A549 (cell line): ENCODE measurements at regions not wholly inside any gene's neighbourhood (a gene's known extent, or its start where the extent isn't known, plus 50 kb on each side); places are given as distances from the start of the nearest gene placed in this dataset.

Source experiments
- ATAC-seq, 2 experiments: fragments of 200-7000 bp in 1 of 2; fragments of >200 bp in 1 of 2; cut with Nextera tagmentation in 1 of 2; cut with Tn5 transposase in 1 of 2; 3 replicates each; pipeline versions ENCODE4 v1.8.0 to v1.9.1; 2018 to 2020; ENCODE audit warnings: mild to moderate bottlenecking in 1 of 2, moderate library complexity in 1 of 2
- CTCF ChIA-PET: fragments of 300-600 bp; sonication (Branson Sonifier 250); formaldehyde crosslinking; extraction: SDS; loops from one replicate; lab custom pipeline; 2021; ENCODE audit warnings: antibody characterized with exemption, inconsistent platforms; lab: Yijun Ruan, JAX
- POLR2A ChIA-PET: fragments of 350-600 bp; formaldehyde crosslinking; extraction: SDS; loops from one replicate; lab custom pipeline; 2021; ENCODE audit warnings: antibody characterized with exemption, inconsistent platforms; lab: Yijun Ruan, JAX
- DNase-seq, 2 experiments: peaks; one replicate each; pipeline versions ENCODE4 v3.0.0 to v3.0.0-alpha.2; 2011 to 2016; ENCODE audit warnings: low read depth in 1 of 2, low spot score in 1 of 2
- FAIRE-seq: peaks from 2 replicates; lab custom pipeline; 2011; peaks lifted over from hg19 to GRCh38; lab: Jason Lieb, UNC
- H3K27ac ChIP-seq, 2 experiments: fragments of >200 bp; sonication (Bioruptor Twin); formaldehyde crosslinking; 3 replicates each; pipeline ENCODE4 v1.5.1; 2016 to 2017
- H3K4me1 ChIP-seq: fragments of >200 bp; sonication (Bioruptor Twin); formaldehyde crosslinking; 3 replicates; pipeline ENCODE4 v1.6.1; 2016
- H3K4me2 ChIP-seq: fragments of >200 bp; sonication (Bioruptor Twin); formaldehyde crosslinking; 3 replicates; pipeline ENCODE4 v1.6.1; 2016
- H3K4me3 ChIP-seq: fragments of >200 bp; sonication (Bioruptor Twin); formaldehyde crosslinking; 3 replicates; pipeline ENCODE4 v1.5.1; 2016
- H3K9me3 ChIP-seq: fragments of >200 bp; sonication (Bioruptor Twin); formaldehyde crosslinking; 3 replicates; pipeline ENCODE4 v1.6.1; 2016
- BHLHE40 ChIP-seq: IDR thresholded peaks from 2 replicates; pipeline ENCODE4 v1.6.1; 2012; ENCODE audit warnings: low read depth, low read length, inconsistent platforms
- CBX8 ChIP-seq: fragments of 200-600 bp; sonication (generic); IDR thresholded peaks from 2 replicates; pipeline ENCODE4 v1.6.1; 2016
- CEBPB ChIP-seq, 2 experiments: fragments of >200 bp in 1 of 2; sonication (Bioruptor Twin) in 1 of 2; formaldehyde crosslinking in 1 of 2; IDR thresholded peaks; 2 replicates each; pipeline ENCODE4 v1.6.1; 2012 to 2016
- EHMT2 ChIP-seq: fragments of 200-600 bp; sonication (generic); IDR thresholded peaks from 2 replicates; pipeline ENCODE4 v1.6.1; 2016; ENCODE audit warnings: antibody characterized with exemption, low read depth, mild to moderate bottlenecking, moderate library complexity
- ESRRA ChIP-seq: fragments of 150-350 bp; IDR thresholded peaks from 2 replicates; pipeline ENCODE4 v1.6.1; 2014; ENCODE audit warnings: mild to moderate bottlenecking, low read length, borderline replicate concordance
- FOSB ChIP-seq: fragments of 250-450 bp; sonication (Bioruptor Pico); IDR thresholded peaks from 2 replicates; pipeline ENCODE4 v1.5.0; 2020; ENCODE audit warnings: mild to moderate bottlenecking, moderate library complexity
- GATA3 ChIP-seq: IDR thresholded peaks from 2 replicates; pipeline ENCODE4 v1.6.1; 2012; ENCODE audit warnings: borderline replicate concordance
- HEYL ChIP-seq: fragments of 250-450 bp; sonication (Bioruptor Pico); IDR thresholded peaks from 2 replicates; pipeline ENCODE4 v1.8.0; 2021; ENCODE audit warnings: mild to moderate bottlenecking, moderate library complexity
- HOXB5 ChIP-seq: fragments of 250-450 bp; sonication (Bioruptor Pico); IDR thresholded peaks from 2 replicates; pipeline ENCODE4 v1.5.0; 2020; ENCODE audit warnings: mild to moderate bottlenecking, moderate library complexity
- JUN ChIP-seq, 2 experiments: fragments of >200 bp; sonication (Bioruptor Twin); formaldehyde crosslinking; IDR thresholded peaks; 2 replicates in 1 of 2; 3 replicates in 1 of 2; pipeline ENCODE4 v1.6.1; 2016 to 2017
- JUNB ChIP-seq: fragments of >200 bp; sonication (Bioruptor Twin); formaldehyde crosslinking; IDR thresholded peaks from 2 replicates; pipeline ENCODE4 v1.6.1; 2016
- KDM5A ChIP-seq: fragments of 200-600 bp; sonication (generic); IDR thresholded peaks from 2 replicates; pipeline ENCODE4 v1.6.1; 2016; ENCODE audit warnings: antibody characterized with exemption, mild to moderate bottlenecking
- NPAS2 ChIP-seq: fragments of 250-450 bp; sonication (Bioruptor Pico); IDR thresholded peaks from 2 replicates; pipeline ENCODE4 v1.8.0; 2022; ENCODE audit warnings: mild to moderate bottlenecking, moderate library complexity, borderline replicate concordance
- NR3C1 ChIP-seq: fragments of >200 bp; sonication (Bioruptor Twin); formaldehyde crosslinking; IDR thresholded peaks from 3 replicates; pipeline ENCODE4 v1.6.1; 2017
- POLR2A ChIP-seq: IDR thresholded peaks from 2 replicates; pipeline ENCODE4 v1.6.1; 2012; ENCODE audit warnings: mild to moderate bottlenecking, low read length
- RFX5 ChIP-seq: fragments of 450-650 bp; IDR thresholded peaks from 2 replicates; pipeline ENCODE4 v1.7.1; 2014; ENCODE audit warnings: antibody characterized with exemption, mild to moderate bottlenecking, moderate library complexity
- RNF2 ChIP-seq: fragments of 200-600 bp; sonication (generic); IDR thresholded peaks from 2 replicates; pipeline ENCODE4 v1.6.1; 2016; ENCODE audit warnings: low read depth, mild to moderate bottlenecking, antibody characterized with exemption, moderate library complexity, borderline replicate concordance
- SMC3 ChIP-seq: fragments of >200 bp; sonication (Bioruptor Twin); formaldehyde crosslinking; IDR thresholded peaks from 3 replicates; pipeline ENCODE4 v1.6.1; 2018; ENCODE audit warnings: inconsistent platforms
- ZFP36 ChIP-seq: fragments of 450-650 bp; IDR thresholded peaks from 2 replicates; pipeline ENCODE4 v1.6.1; 2014; ENCODE audit warnings: borderline replicate concordance; ENCODE audit not compliant: partially characterized antibody
- ZNF302 ChIP-seq: fragments of 250-450 bp; sonication (Bioruptor Pico); IDR thresholded peaks from 2 replicates; pipeline ENCODE4 v1.9.0; 2021; ENCODE audit warnings: inconsistent platforms, mild to moderate bottlenecking, moderate library complexity
- ZSCAN20 ChIP-seq: fragments of 250-450 bp; sonication (Bioruptor Pico); IDR thresholded peaks from 2 replicates; pipeline ENCODE4 v1.8.0; 2022; ENCODE audit warnings: mild to moderate bottlenecking, moderate library complexity
- WGBS: methylation state at CpG from one replicate; pipeline ENCODE4 v1.1.6; 2017; ENCODE audit errors: missing lambda C conversion rate; 5-methylcytosine and 5-hydroxymethylcytosine counted together
- TF ChIP-seq, protein P1 (sequence below): fragments of 250-450 bp; sonication (Bioruptor Pico); IDR thresholded peaks from 2 replicates; pipeline ENCODE4 v1.5.0; 2021; ENCODE audit warnings: mild to moderate bottlenecking, moderate library complexity, borderline replicate concordance
- TF ChIP-seq, protein P2 (sequence below): fragments of >200 bp; sonication (Bioruptor Twin); formaldehyde crosslinking; IDR thresholded peaks from 2 replicates; pipeline ENCODE4 v1.6.1; 2016
- TF ChIP-seq, protein P3 (sequence below): fragments of 450-650 bp; IDR thresholded peaks from 2 replicates; pipeline ENCODE4 v1.6.1; 2014; ENCODE audit warnings: antibody characterized with exemption
- TF ChIP-seq, protein P4 (sequence below): fragments of 200-600 bp; sonication (generic); IDR thresholded peaks from 2 replicates; pipeline ENCODE4 v1.6.1; 2016; ENCODE audit warnings: antibody characterized with exemption, mild to moderate bottlenecking, moderate library complexity
- TF ChIP-seq, protein P5 (sequence below): fragments of 250-450 bp; sonication (Bioruptor Pico); IDR thresholded peaks from 2 replicates; pipeline ENCODE4 v1.5.0; 2020; ENCODE audit warnings: low read depth, mild to moderate bottlenecking, moderate library complexity
- TF ChIP-seq, protein P6 (sequence below): fragments of 150-350 bp; IDR thresholded peaks from 2 replicates; pipeline ENCODE4 v1.6.1; 2014; ENCODE audit warnings: low read depth, mild to moderate bottlenecking, low read length

DNA sequence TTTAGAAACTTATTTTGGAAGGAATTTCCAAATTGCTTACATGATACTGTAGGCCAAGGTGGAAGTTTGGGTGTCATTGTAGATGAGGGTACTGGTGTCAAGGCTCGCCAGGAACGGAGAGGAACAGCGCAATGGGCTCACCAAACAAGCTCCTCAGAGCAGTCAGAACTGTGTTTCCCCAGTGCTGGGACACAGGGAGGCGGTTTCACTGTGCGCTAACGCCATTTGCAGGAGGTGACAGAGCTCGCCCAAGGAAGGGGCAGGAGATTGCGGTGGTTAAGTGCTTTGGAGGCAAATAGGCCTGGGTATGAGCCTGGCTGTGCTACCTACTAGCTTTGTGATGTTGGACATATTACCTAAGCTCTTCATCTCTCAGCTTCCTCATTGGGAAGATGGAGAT, 57.3 kb downstream of the HHEX start:
- no peak for ATAC-seq
- 95% methylated on average over 8 of the region's 8 CpGs for WGBS

DNA sequence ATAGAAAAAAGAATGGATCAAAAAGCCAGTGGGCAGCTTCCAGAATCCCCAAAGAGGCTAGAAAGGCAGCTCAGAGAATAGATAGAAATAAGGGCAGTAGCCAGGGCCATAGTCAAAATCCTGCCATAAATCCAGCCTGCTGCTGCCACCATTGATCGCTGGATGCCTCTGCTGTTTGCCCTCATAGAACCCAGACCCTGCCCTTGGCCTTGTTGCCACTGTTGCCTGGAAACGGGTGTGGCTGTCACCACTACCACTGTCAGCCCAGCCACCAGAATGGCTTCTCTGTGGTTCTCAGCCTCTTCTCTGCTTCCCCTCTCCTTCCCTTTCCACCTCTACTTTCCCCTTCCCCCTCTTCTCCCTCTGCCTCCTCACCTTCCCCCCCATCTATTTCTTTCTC, 57.8 kb downstream of the HHEX start:
- H3K4me3 ChIP-seq: no peak overlapping the region
- WGBS: 71% methylated on average over 2 of the region's 2 CpGs
- no peak for FAIRE-seq
- no peak for DNase-seq
- no peaks in the 10 kb centered on the region for H3K9me3 ChIP-seq
- no peak overlapping the region for H3K27ac ChIP-seq
- peaks cover 8% of the 10 kb centered on the region; the same call in 2 of the 3 replicates for H3K4me1 ChIP-seq
- no peak overlapping the region for H3K4me2 ChIP-seq
- ATAC-seq: no peak
- CTCF ChIA-PET: interaction anchor here (0.7 to 1.2 kb wide), 2 partner anchors 62 to 95 kb away, joined by 3 to 4 read pairs; no protein-coding TSS in a partner anchor
- TF ChIP-seq, protein P1, sequence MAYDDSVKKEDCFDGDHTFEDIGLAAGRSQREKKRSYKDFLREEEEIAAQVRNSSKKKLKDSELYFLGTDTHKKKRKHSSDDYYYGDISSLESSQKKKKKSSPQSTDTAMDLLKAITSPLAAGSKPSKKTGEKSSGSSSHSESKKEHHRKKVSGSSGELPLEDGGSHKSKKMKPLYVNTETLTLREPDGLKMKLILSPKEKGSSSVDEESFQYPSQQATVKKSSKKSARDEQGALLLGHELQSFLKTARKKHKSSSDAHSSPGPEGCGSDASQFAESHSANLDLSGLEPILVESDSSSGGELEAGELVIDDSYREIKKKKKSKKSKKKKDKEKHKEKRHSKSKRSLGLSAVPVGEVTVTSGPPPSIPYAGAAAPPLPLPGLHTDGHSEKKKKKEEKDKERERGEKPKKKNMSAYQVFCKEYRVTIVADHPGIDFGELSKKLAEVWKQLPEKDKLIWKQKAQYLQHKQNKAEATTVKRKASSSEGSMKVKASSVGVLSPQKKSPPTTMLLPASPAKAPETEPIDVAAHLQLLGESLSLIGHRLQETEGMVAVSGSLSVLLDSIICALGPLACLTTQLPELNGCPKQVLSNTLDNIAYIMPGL: no peak
- TF ChIP-seq JUN (IDR thresholded peaks at IDR 0.05) (no peak), RNF2 (no peak), SMC3 (no peak), KDM5A (no peak), GATA3 (no peak), ZFP36 (no peak), BHLHE40 (no peak), HEYL (CRISPR knock-in tag) (no peak), JUNB (no peak), EHMT2 (no peak), CEBPB (IDR thresholded peaks at IDR 0.05) (no peak), ZNF302 (CRISPR knock-in tag) (no peak), POLR2A (no peak)
- TF ChIP-seq, protein P2, sequence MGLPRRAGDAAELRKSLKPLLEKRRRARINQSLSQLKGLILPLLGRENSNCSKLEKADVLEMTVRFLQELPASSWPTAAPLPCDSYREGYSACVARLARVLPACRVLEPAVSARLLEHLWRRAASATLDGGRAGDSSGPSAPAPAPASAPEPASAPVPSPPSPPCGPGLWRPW: no peak
- TF ChIP-seq, protein P3, sequence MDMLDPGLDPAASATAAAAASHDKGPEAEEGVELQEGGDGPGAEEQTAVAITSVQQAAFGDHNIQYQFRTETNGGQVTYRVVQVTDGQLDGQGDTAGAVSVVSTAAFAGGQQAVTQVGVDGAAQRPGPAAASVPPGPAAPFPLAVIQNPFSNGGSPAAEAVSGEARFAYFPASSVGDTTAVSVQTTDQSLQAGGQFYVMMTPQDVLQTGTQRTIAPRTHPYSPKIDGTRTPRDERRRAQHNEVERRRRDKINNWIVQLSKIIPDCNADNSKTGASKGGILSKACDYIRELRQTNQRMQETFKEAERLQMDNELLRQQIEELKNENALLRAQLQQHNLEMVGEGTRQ: no peak
- TF ChIP-seq, protein P4, sequence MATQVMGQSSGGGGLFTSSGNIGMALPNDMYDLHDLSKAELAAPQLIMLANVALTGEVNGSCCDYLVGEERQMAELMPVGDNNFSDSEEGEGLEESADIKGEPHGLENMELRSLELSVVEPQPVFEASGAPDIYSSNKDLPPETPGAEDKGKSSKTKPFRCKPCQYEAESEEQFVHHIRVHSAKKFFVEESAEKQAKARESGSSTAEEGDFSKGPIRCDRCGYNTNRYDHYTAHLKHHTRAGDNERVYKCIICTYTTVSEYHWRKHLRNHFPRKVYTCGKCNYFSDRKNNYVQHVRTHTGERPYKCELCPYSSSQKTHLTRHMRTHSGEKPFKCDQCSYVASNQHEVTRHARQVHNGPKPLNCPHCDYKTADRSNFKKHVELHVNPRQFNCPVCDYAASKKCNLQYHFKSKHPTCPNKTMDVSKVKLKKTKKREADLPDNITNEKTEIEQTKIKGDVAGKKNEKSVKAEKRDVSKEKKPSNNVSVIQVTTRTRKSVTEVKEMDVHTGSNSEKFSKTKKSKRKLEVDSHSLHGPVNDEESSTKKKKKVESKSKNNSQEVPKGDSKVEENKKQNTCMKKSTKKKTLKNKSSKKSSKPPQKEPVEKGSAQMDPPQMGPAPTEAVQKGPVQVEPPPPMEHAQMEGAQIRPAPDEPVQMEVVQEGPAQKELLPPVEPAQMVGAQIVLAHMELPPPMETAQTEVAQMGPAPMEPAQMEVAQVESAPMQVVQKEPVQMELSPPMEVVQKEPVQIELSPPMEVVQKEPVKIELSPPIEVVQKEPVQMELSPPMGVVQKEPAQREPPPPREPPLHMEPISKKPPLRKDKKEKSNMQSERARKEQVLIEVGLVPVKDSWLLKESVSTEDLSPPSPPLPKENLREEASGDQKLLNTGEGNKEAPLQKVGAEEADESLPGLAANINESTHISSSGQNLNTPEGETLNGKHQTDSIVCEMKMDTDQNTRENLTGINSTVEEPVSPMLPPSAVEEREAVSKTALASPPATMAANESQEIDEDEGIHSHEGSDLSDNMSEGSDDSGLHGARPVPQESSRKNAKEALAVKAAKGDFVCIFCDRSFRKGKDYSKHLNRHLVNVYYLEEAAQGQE: no peak
- TF ChIP-seq, protein P5, sequence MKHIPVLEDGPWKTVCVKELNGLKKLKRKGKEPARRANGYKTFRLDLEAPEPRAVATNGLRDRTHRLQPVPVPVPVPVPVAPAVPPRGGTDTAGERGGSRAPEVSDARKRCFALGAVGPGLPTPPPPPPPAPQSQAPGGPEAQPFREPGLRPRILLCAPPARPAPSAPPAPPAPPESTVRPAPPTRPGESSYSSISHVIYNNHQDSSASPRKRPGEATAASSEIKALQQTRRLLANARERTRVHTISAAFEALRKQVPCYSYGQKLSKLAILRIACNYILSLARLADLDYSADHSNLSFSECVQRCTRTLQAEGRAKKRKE (CRISPR knock-in tag): no peak
- TF ChIP-seq, protein P6, sequence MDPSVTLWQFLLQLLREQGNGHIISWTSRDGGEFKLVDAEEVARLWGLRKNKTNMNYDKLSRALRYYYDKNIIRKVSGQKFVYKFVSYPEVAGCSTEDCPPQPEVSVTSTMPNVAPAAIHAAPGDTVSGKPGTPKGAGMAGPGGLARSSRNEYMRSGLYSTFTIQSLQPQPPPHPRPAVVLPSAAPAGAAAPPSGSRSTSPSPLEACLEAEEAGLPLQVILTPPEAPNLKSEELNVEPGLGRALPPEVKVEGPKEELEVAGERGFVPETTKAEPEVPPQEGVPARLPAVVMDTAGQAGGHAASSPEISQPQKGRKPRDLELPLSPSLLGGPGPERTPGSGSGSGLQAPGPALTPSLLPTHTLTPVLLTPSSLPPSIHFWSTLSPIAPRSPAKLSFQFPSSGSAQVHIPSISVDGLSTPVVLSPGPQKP: no peak
- POLR2A ChIA-PET: no interaction called here

More for the DNA sequence above, 57.3 kb downstream of the HHEX start:
- no peak overlapping the region for H3K27ac ChIP-seq
- no peak overlapping the region for H3K4me2 ChIP-seq
- CTCF ChIA-PET: interaction anchor here (1.2 kb wide), 1 partner anchor 95 kb away, joined by 4 read pairs; no protein-coding TSS in a partner anchor
- H3K4me3 ChIP-seq: no peak overlapping the region
- H3K9me3 ChIP-seq: no peaks in the 10 kb centered on the region
- no peak for FAIRE-seq
- DNase-seq: no peak
- TF ChIP-seq ESRRA (no peak), CBX8 (no peak), ZNF302 (CRISPR knock-in tag) (no peak), FOSB (CRISPR knock-in tag) (no peak), CEBPB (IDR thresholded peaks at IDR 0.05) (no peak), NPAS2 (CRISPR knock-in tag) (no peak), RFX5 (no peak), JUNB (no peak), NR3C1 (no peak), ZSCAN20 (CRISPR knock-in tag) (no peak), SMC3 (no peak), EHMT2 (no peak), HOXB5 (no peak), GATA3 (no peak)
- TF ChIP-seq, protein P5 (CRISPR knock-in tag): no peak
- TF ChIP-seq, protein P3: no peak
- POLR2A ChIA-PET: no interaction called here
- peaks cover 8% of the 10 kb centered on the region; the same call in 2 of the 3 replicates for H3K4me1 ChIP-seq
